Stimulated activated CD8-positive, alpha-beta memory T cell treated with anti-CD3 and anti-CD28 coated beads, Interleukin-4, amount 100 ng/mL, for 48 hours (primary cell): ENCODE measurements at regions not wholly inside any gene's neighbourhood (a gene's known extent, or its start where the extent isn't known, plus 50 kb on each side); places are given as distances from the start of the nearest gene placed in this dataset.
"Not testable (repeated sequence)": the region's sequence is repeated elsewhere in the genome, so short reads cannot be mapped to it uniquely, and the experiment has no call there.

Experiments used
- DNase-seq: peaks from one replicate; pipeline ENCODE4 v3.0.0-alpha.2; 2020

- no peak for DNase-seq
Observed at GRCh38 chr5:40274568-40274967, 405.1 kb upstream of the PTGER4 start.

DNA sequence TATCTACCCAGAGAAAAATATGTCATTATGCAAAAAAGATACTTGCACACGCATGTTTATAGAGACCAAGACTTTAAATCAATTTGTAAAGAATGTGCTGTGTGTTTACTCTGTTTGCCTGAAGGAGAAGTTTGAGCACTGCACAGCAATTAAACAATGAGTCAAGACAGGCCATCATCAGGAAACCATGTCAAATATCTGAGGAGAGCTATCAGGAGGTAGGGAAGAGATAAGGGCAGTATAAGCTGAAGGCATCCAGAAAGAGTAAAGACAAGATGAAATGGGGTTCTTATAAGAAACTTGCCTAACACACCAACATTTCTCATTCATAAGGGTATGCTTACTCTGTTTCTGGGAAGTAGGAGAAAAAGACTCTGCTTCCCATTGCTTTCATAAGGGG is 405.8 kb upstream of the PTGER4 start:
- no peak for DNase-seq

GRCh38 chr5:40271476-40271875 is 408.2 kb upstream of the PTGER4 start:
- no peak for DNase-seq

- no peak for DNase-seq
Observed at GRCh38 chr5:40270274-40270845, 409.4 kb upstream of the PTGER4 start.

DNA sequence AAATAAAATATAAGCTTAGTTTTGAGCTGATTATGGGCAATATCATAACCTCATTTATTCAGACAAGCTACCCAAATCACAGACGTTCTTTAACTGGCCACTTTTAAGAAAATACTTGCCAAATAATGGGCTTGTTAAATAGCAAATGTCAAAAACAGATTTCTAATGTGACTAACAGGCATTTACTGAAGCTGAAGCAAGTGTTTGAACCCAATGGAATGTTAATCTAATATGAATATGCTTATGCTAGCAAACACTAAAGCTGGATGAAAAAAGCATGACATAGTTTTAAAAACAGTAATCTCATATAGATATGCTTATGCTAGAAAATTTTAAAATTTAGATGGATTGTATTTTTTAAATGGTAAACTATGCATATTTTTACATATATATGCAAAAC is 411.6 kb upstream of the PTGER4 start:
- DNase-seq, result no peak

DNA sequence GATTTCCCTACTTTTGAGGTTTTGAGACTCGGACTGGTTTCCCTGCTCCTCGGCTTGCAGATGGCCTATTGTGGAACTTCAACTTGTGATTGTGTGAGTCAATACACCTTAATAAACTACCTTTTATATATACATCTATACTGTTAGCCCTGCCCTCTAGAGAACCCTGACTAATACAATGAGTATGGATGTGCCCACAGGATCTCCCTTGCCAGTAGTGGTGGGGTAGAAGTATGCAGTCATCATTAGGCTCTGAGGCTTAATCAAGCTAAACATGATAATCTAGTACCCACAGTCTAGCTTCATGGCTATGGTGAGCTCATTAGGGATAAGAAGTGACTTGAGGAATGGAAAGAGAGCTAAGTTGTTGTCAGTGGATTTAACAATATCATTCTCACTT is 412.8 kb upstream of the PTGER4 start:
- no peak for DNase-seq

DNA sequence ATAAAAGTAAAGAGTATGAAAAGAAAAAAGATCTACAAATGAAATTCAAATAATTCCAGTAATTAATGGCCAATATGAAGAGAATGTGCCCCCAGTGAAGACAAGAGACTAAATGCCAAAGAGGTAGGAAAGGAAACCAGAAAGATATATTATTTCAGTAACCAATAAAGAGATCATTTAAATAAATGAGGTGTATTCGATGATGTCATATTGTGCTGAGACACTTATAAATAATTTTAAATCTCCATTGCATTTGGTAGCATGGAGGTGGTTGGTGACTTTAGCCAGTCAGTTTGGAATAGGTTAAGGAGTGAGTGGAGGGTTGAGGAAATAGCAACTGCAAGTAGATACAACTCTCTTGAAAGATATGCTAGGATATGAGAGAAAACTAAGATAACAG is 417.7 kb upstream of the PTGER4 start:
- DNase-seq, result no peak

- DNase-seq, result no peak
Observed at GRCh38 chr5:40260361-40260760, 419.4 kb upstream of the PTGER4 start.

DNA sequence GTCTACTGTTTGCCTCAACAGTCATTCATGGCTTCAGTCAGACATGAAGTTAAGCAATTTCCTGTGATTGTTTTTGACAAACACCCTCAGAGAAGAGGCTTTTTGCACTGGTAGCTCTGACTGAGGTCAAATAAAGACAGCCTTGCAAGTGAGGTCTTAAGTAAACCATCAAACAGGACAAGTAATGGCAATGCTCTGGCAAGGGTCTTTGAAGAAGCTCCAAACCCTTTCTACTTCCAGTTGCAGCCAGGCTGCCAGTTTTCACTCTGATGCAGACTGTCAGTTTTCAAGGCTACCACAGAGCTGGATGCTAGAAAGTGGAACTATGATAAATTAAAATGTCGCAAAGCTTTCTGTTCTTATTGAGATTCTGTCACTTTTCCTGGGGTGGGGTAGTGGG is 421.5 kb upstream of the PTGER4 start:
- DNase-seq, result no peak

- no peak for DNase-seq
Observed at GRCh38 chr5:40240671-40241070, 439.0 kb upstream of the PTGER4 start.

GRCh38 chr5:40240111-40240510 is 439.6 kb upstream of the PTGER4 start:
- DNase-seq, result peak; percentile 58

- no peak for DNase-seq
Observed at GRCh38 chr5:40238066-40238745, 441.5 kb upstream of the PTGER4 start.

DNA sequence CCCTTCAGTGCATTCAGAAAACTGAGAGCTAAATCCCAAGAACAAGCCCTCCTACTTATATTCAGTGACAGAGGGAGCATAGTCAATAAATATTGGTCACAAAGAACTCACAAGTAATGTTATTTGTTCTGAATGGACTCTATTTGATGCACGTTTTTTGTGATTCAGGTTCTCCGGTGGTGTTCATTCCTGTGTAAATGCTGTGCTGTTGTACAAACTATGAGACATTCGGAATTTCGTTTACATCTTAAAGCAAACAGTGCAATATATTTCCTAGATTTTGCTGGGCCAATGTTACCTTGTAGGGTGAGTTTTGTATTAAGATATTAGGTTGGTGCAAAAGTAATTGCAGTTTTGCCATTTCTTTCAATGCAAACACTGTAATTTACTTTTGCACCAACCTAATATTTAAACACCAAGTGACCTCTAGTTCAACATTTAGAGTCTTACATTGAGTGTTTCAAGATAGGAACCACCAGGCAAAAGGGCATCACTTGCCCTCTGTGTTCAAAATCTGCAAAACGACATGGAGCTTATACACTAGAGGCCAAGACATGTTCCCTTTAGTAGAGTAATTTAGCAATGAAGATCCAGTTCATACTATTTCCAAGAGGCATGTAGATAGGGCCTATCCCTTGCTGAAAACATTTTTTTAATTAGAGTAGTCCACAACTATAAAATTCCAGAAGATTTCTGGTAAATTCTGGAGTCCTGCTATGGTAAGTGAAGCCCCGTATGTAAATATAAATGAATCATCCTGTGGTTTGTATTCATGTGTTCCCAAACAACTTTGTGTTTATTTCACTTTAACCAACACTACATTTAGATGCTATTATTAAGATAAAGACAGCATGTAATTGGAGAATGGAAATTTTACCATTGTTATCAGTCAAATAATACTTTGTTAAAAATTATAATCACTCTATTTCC is 444.0 kb upstream of the PTGER4 start:
- no peak for DNase-seq

DNA sequence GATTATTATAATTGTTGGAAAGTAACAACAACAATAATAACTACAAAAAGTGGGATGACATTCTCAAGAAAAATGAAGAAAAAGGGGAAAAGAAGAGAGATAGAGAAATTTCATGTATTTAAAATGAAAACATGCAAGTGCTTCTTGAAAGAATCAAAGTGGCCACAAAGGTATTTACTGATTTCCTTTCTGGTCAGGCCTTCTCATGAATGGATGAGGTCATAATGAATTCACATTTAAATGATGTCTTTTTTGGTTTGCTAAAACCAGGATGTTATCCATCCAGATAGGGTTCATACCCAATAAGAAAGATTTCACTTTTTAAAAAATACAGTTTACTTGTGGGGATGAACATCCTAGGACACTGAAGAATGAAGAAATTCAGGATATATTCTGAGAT is 446.4 kb upstream of the PTGER4 start:
- no peak for DNase-seq

- DNase-seq, result no peak
Observed at GRCh38 chr5:40227931-40228330, 451.8 kb upstream of the PTGER4 start.

GRCh38 chr5:40227366-40227765 is 452.3 kb upstream of the PTGER4 start:
- DNase-seq, result no peak

DNA sequence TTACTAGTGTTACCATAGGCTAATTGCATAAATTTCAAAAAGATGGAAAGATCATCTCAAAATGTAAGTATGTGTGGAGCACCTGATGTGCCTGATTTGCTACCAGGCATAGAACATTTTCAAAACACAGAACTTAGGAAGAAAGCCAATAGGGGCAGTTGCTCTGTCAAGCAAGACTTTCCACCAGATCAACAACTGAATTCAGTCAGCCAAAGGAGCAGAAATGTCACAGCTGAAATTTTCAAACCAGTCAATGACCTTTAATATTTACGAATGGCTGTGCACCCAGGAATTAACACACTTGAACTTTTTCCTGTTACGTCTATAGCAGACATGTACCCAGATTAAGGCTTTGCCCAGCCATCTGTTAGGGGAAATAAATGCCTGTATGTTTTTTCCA is 452.8 kb upstream of the PTGER4 start:
- no peak for DNase-seq

DNA sequence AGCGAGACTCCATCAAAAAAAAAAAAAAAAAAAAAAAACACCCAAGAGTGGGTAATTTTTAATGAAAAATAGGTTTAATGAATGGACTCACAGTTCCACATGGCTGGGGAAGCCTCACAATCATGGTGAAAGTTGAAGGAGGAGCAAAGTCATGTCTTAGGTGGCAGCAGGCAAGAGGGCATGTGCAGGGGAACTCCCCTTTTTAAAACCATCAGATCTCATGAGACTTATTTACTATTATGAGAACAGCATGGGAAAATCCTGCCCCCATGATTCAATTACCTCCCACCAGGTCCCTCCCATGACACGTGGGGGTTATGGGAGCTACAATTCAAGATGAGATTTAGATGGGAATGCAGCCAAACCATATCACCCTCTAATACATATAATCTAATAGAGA is 454.6 kb upstream of the PTGER4 start:
- not testable (repeated sequence) for DNase-seq

- no peak for DNase-seq
Observed at GRCh38 chr5:40224421-40224820, 455.3 kb upstream of the PTGER4 start.

DNA sequence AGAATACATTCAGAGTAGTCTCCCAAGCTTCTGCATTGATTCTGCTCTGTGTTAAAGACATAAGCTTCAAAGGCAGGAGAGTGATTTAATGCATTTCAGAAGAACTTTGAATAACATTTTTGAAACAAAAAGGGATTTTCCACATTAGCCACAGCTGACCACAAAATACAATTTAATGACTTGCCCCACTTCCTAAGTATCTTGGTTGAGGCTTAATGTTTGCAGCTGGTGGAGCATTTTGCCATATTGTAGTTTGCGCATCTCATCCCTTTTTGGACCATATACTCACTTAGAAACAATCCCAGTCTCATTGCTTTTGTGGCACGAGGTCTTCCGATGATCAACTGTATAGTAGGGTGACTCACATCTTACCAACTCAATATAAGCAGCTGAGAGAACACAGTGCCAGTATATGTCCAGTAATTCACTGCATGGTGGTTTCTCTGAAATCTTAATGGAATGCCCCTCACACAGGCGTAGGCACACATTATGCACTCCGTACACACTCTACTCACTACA is 455.8 kb upstream of the PTGER4 start:
- no peak for DNase-seq

- no peak for DNase-seq
Observed at GRCh38 chr5:40221796-40222195, 457.9 kb upstream of the PTGER4 start.

GRCh38 chr5:40221255-40221654 is 458.5 kb upstream of the PTGER4 start:
- DNase-seq, result no peak

GRCh38 chr5:40220260-40220659 is 459.5 kb upstream of the PTGER4 start:
- no peak for DNase-seq

DNA sequence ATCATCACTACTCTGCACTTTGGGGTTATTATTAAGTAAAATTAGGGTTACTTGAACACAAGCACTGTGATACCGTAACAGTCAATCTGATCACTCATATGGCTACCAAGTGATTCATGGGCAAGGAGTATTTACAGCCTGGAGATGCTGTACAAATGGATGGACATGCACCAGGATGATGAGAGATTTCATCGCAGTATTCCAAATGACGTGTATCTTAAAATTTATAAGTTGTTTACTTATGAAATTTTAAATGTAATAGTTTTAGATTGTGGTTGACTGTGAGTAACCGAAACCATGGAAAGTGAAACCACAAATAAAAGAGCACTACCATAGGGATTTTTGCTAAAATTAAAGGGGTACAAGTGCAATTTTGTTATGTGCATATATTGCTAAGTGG is 462.2 kb upstream of the PTGER4 start:
- DNase-seq, result no peak
